GM19467 (cell line): ENCODE measurements at regions not wholly inside any gene's neighbourhood (a gene's known extent, or its start where the extent isn't known, plus 50 kb on each side); places are given as distances from the start of the nearest gene placed in this dataset.

Experiments used
- ATAC-seq: cut with Tn5 transposase; IDR thresholded peaks from one replicate; pipeline ENCODE4 v1.9.1; 2021; ENCODE audit warnings: mild to moderate bottlenecking, moderate library complexity; ENCODE audit not compliant: unreplicated experiment

GRCh38 chr2:7574385-7574784, 657.2 kb downstream of the RNF144A start:
- no peak for ATAC-seq

- no peak for ATAC-seq
These were observed 660.6 kb downstream of the RNF144A start for GRCh38 chr2:7577769-7578168.

GRCh38 chr2:7584017-7584416, 666.8 kb downstream of the RNF144A start:
- ATAC-seq, result no peak

GRCh38 chr2:7586898-7587297, 669.7 kb downstream of the RNF144A start:
- ATAC-seq, result no peak

GRCh38 chr2:7588295-7588694, 671.1 kb downstream of the RNF144A start:
- no peak for ATAC-seq

- ATAC-seq, result no peak
These were observed 675.5 kb downstream of the RNF144A start for GRCh38 chr2:7592618-7593140.

- no peak for ATAC-seq
These were observed 676.1 kb downstream of the RNF144A start for GRCh38 chr2:7593360-7593759.

GRCh38 chr2:7594211-7594610, 677.0 kb downstream of the RNF144A start:
- ATAC-seq, result no peak

- no peak for ATAC-seq
These were observed 678.0 kb downstream of the RNF144A start for GRCh38 chr2:7595206-7595605.

- ATAC-seq, result no peak
These were observed 681.2 kb downstream of the RNF144A start for GRCh38 chr2:7598402-7598801.

GRCh38 chr2:7599462-7600258, 682.4 kb downstream of the RNF144A start:
- ATAC-seq, result no peak

- ATAC-seq, result no peak
These were observed 684.8 kb downstream of the RNF144A start for GRCh38 chr2:7601990-7602389.

GRCh38 chr2:7604456-7604855, 687.2 kb downstream of the RNF144A start:
- no peak for ATAC-seq

GRCh38 chr2:7607441-7608173, 690.4 kb downstream of the RNF144A start:
- ATAC-seq, result no peak

- ATAC-seq, result no peak
These were observed 692.3 kb downstream of the RNF144A start for GRCh38 chr2:7609556-7609955.

- no peak for ATAC-seq
These were observed 692.8 kb downstream of the RNF144A start for GRCh38 chr2:7609974-7610373.

GRCh38 chr2:7611750-7612149, 694.5 kb downstream of the RNF144A start:
- ATAC-seq, result no peak

- ATAC-seq, result no peak
These were observed 695.8 kb downstream of the RNF144A start for GRCh38 chr2:7612969-7613368.

GRCh38 chr2:7613831-7614230, 696.6 kb downstream of the RNF144A start:
- no peak for ATAC-seq

- ATAC-seq, result no peak
These were observed 700.8 kb downstream of the RNF144A start for GRCh38 chr2:7618031-7618430.

- ATAC-seq, result no peak
These were observed 702.2 kb downstream of the RNF144A start for GRCh38 chr2:7619203-7619970.
